ENCODE measurements at regions not wholly inside any gene's neighbourhood (a gene's known extent, or its start where the extent isn't known, plus 50 kb on each side); places are given as distances from the start of the nearest gene placed in this dataset.
A peak's percentile ranks its signal among the peaks of the same experiment; 100 is the strongest.
"Not testable (repeated sequence)": the region's sequence is repeated elsewhere in the genome, so short reads cannot be mapped to it uniquely, and the experiment has no call there.

GRCh38 chr1:81738875-81739274, 61.9 kb upstream of the ADGRL2 start:
- no peak for DNase-seq (ENCODE audit: low spot score)

- DNase-seq (ENCODE audit: low spot score), result no peak
Measured at GRCh38 chr1:81733480-81733879, 67.3 kb upstream of the ADGRL2 start.

- no peak for DNase-seq (ENCODE audit: low spot score)
Measured at GRCh38 chr1:81731989-81732388, 68.7 kb upstream of the ADGRL2 start.

- DNase-seq (ENCODE audit: low spot score), result no peak
Measured at GRCh38 chr1:81730881-81731280, 69.9 kb upstream of the ADGRL2 start.

- not testable (repeated sequence) for DNase-seq (ENCODE audit: low spot score)
Measured at GRCh38 chr1:81730299-81730698, 70.4 kb upstream of the ADGRL2 start.

- DNase-seq (ENCODE audit: low spot score), result no peak
Measured at GRCh38 chr1:81729818-81730217, 70.9 kb upstream of the ADGRL2 start.

GRCh38 chr1:81729239-81729638, 71.5 kb upstream of the ADGRL2 start:
- no peak for DNase-seq (ENCODE audit: low spot score)

GRCh38 chr1:81725823-81726222, 74.9 kb upstream of the ADGRL2 start:
- no peak for DNase-seq (ENCODE audit: low spot score)

- DNase-seq (ENCODE audit: low spot score), result not testable (repeated sequence)
Measured at GRCh38 chr1:81722631-81723328, 78.0 kb upstream of the ADGRL2 start.

GRCh38 chr1:81720256-81720655, 80.5 kb upstream of the ADGRL2 start:
- not testable (repeated sequence) for DNase-seq (ENCODE audit: low spot score)

GRCh38 chr1:81717230-81717629, 83.5 kb upstream of the ADGRL2 start:
- no peak for DNase-seq (ENCODE audit: low spot score)

- no peak for DNase-seq (ENCODE audit: low spot score)
Measured at GRCh38 chr1:81715391-81715790, 85.3 kb upstream of the ADGRL2 start.

GRCh38 chr1:81714636-81715035, 86.1 kb upstream of the ADGRL2 start:
- no peak for DNase-seq (ENCODE audit: low spot score)

GRCh38 chr1:81712425-81712824, 88.3 kb upstream of the ADGRL2 start:
- DNase-seq (ENCODE audit: low spot score), result no peak

GRCh38 chr1:81710857-81711256, 89.9 kb upstream of the ADGRL2 start:
- DNase-seq (ENCODE audit: low spot score), result no peak

GRCh38 chr1:81708250-81708649, 92.5 kb upstream of the ADGRL2 start:
- no peak for DNase-seq (ENCODE audit: low spot score)

- DNase-seq (ENCODE audit: low spot score), result peak; percentile 15
Measured at GRCh38 chr1:81706650-81707435, 93.9 kb upstream of the ADGRL2 start.

- no peak for DNase-seq (ENCODE audit: low spot score)
Measured at GRCh38 chr1:81703756-81704463, 96.8 kb upstream of the ADGRL2 start.

- no peak for DNase-seq (ENCODE audit: low spot score)
Measured at GRCh38 chr1:81703391-81703755, 97.4 kb upstream of the ADGRL2 start.

- peak; percentile 23 for DNase-seq (ENCODE audit: low spot score)
Measured at GRCh38 chr1:81702903-81703302, 97.8 kb upstream of the ADGRL2 start.

- no peak for DNase-seq (ENCODE audit: low spot score)
Measured at GRCh38 chr1:81702079-81702715, 98.5 kb upstream of the ADGRL2 start.

GRCh38 chr1:81700728-81701470, 99.8 kb upstream of the ADGRL2 start:
- no peak for DNase-seq (ENCODE audit: low spot score)
